ENCODE measurements at regions not wholly inside any gene's neighbourhood (a gene's known extent, or its start where the extent isn't known, plus 50 kb on each side); places are given as distances from the start of the nearest gene placed in this dataset.

DNA sequence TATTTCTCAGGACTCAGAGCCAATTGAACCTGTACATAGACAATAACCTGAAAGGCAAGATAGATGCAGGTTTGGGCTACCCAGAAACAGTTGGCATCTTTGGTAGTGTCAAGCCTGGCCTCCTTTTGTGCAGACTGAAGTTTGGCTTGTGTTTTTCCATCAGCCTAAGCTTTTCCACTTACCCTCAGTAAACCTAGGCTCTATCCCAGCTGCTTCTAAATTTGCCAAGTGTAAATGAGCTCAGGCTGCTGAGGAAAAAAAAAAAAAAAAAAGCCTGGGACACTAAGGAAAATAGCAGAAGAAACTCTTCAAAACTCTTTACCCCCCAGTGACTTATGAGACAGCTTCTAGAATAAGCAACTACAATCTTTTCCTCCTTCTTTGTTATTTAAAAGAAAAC is 316.3 kb upstream of the SORCS1 start:
- H3K36me3 ChIP-seq, result no peaks in the 10 kb centered on the region
- no peaks in the 10 kb centered on the region for H3K27me3 ChIP-seq
- H3K27ac ChIP-seq, result no peak overlapping the region
- no peak for TF ChIP-seq POLR2A (IDR thresholded peaks at IDR 0.05)
- TF ChIP-seq, protein P1, sequence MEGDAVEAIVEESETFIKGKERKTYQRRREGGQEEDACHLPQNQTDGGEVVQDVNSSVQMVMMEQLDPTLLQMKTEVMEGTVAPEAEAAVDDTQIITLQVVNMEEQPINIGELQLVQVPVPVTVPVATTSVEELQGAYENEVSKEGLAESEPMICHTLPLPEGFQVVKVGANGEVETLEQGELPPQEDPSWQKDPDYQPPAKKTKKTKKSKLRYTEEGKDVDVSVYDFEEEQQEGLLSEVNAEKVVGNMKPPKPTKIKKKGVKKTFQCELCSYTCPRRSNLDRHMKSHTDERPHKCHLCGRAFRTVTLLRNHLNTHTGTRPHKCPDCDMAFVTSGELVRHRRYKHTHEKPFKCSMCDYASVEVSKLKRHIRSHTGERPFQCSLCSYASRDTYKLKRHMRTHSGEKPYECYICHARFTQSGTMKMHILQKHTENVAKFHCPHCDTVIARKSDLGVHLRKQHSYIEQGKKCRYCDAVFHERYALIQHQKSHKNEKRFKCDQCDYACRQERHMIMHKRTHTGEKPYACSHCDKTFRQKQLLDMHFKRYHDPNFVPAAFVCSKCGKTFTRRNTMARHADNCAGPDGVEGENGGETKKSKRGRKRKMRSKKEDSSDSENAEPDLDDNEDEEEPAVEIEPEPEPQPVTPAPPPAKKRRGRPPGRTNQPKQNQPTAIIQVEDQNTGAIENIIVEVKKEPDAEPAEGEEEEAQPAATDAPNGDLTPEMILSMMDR (IDR thresholded peaks at IDR 0.05), result no peak
- TF ChIP-seq EP300 (IDR thresholded peaks at IDR 0.05), result no peak
- H3K4me3 ChIP-seq, result no peak overlapping the region
- H3K9me3 ChIP-seq, result no peaks in the 10 kb centered on the region
- no peaks in the 10 kb centered on the region for H3K4me1 ChIP-seq
- no peak for DNase-seq (ENCODE audit: low spot score in 2 of 2)

- Histone ChIP-seq H3K9me3 (no peaks in the 10 kb centered on the region), H3K27ac (no peak overlapping the region), H3K36me3 (no peaks in the 10 kb centered on the region), H3K4me1 (no peaks in the 10 kb centered on the region), H3K27me3 (no peaks in the 10 kb centered on the region), H3K4me3 (no peak overlapping the region)
- DNase-seq (ENCODE audit: low spot score in 2 of 2), result no peak
- TF ChIP-seq EP300 (IDR thresholded peaks at IDR 0.05), result no peak
- TF ChIP-seq, protein P1 (IDR thresholded peaks at IDR 0.05), result no peak
- no peak for TF ChIP-seq POLR2A (IDR thresholded peaks at IDR 0.05)
These were observed 312.8 kb upstream of the SORCS1 start for GRCh38 chr10:107477266-107477665.

GRCh38 chr10:107476408-107476807 is 311.9 kb upstream of the SORCS1 start:
- TF ChIP-seq, protein P1 (IDR thresholded peaks at IDR 0.05), result no peak
- TF ChIP-seq EP300 (IDR thresholded peaks at IDR 0.05) (no peak), POLR2A (IDR thresholded peaks at IDR 0.05) (no peak)
- Histone ChIP-seq H3K36me3 (no peaks in the 10 kb centered on the region), H3K4me1 (no peaks in the 10 kb centered on the region), H3K9me3 (no peaks in the 10 kb centered on the region), H3K27me3 (no peaks in the 10 kb centered on the region), H3K27ac (no peak overlapping the region), H3K4me3 (no peak overlapping the region)
- no peak for DNase-seq (ENCODE audit: low spot score in 2 of 2)
- WGBS, 2 donors, result 69 to 76% methylated on average over 2 of the region's 2 CpGs

DNA sequence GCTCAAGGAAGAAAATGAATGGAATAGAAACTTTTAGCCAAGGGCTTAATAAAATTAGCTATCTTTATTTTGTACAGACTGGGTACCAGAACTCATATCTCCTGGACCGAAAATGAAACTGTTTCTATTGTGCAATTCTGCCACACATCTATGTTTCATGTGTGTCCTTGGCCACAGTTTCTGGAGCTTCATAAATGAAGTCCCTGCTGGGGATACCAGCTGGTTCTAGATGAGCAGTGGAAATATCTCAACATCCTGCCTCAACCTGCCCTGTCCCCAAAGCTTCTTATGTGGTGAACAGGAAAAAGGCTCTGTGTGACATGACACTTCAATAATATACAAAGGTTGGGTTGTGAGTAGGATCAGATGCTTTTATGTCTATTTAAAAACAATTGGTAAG is 310.1 kb upstream of the SORCS1 start:
- 91 to 96% methylated on average over 1 of the region's 1 CpG for WGBS, 2 donors
- no peak overlapping the region for H3K4me3 ChIP-seq
- no peaks in the 10 kb centered on the region for H3K36me3 ChIP-seq
- H3K4me1 ChIP-seq, result no peaks in the 10 kb centered on the region
- no peak for TF ChIP-seq POLR2A (IDR thresholded peaks at IDR 0.05)
- no peak for TF ChIP-seq EP300 (IDR thresholded peaks at IDR 0.05)
- TF ChIP-seq, protein P1 (IDR thresholded peaks at IDR 0.05), result no peak
- H3K9me3 ChIP-seq, result no peaks in the 10 kb centered on the region
- no peak for DNase-seq (ENCODE audit: low spot score in 2 of 2)
- no peak overlapping the region for H3K27ac ChIP-seq
- H3K27me3 ChIP-seq, result no peaks in the 10 kb centered on the region

DNA sequence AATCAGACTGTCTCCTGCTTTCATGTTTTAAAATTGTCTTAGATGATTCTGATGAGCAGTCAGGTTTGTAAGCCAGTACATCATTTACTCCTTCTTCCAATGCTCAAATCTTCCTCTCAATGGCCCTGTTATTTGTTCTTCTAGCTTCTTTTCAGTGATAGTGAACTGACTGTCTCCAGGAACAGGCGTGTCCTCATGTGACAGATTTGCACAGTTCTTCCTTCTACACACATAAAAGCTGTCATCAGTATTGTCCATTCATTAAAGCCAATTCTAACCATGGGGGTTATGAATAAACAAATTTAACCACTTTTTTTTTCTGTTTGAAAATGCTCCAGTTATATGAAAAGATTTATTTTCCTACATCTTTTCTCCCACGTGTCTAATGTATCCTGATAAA is 308.7 kb upstream of the SORCS1 start:
- DNase-seq (ENCODE audit: low spot score in 2 of 2), result no peak
- Histone ChIP-seq H3K27ac (no peak overlapping the region), H3K9me3 (no peaks in the 10 kb centered on the region), H3K4me3 (no peak overlapping the region), H3K36me3 (no peaks in the 10 kb centered on the region), H3K27me3 (no peaks in the 10 kb centered on the region), H3K4me1 (no peaks in the 10 kb centered on the region)
- TF ChIP-seq EP300 (IDR thresholded peaks at IDR 0.05) (no peak), POLR2A (IDR thresholded peaks at IDR 0.05) (no peak)
- TF ChIP-seq, protein P1 (IDR thresholded peaks at IDR 0.05), result no peak
- 57 to 68% methylated on average over 2 of the region's 2 CpGs for WGBS, 2 donors

All from tibial nerve (tissue), 4 donors.